A549 (cell line): ENCODE measurements at regions not wholly inside any gene's neighbourhood (a gene's known extent, or its start where the extent isn't known, plus 50 kb on each side); places are given as distances from the start of the nearest gene placed in this dataset.

Experiments
- BHLHE40 ChIP-seq: IDR thresholded peaks from 2 replicates; pipeline ENCODE4 v1.6.1; 2012; ENCODE audit warnings: low read depth, low read length, inconsistent platforms
- CEBPB ChIP-seq, 2 experiments: fragments of >200 bp in 1 of 2; sonication (Bioruptor Twin) in 1 of 2; formaldehyde crosslinking in 1 of 2; IDR thresholded peaks; 2 replicates each; pipeline ENCODE4 v1.6.1; 2012 to 2016
- CHD2 ChIP-seq: fragments of 150-350 bp; IDR thresholded peaks from 2 replicates; pipeline ENCODE4 v1.6.1; 2014; ENCODE audit warnings: low read length; ENCODE audit not compliant: partially characterized antibody
- EP300 ChIP-seq, 2 experiments: fragments of >200 bp; sonication (Bioruptor Twin); formaldehyde crosslinking; IDR thresholded peaks; 2 replicates in 1 of 2; 3 replicates in 1 of 2; pipeline ENCODE4 v1.6.1; 2016 to 2017
- JUN ChIP-seq, 2 experiments: fragments of >200 bp; sonication (Bioruptor Twin); formaldehyde crosslinking; IDR thresholded peaks; 2 replicates in 1 of 2; 3 replicates in 1 of 2; pipeline ENCODE4 v1.6.1; 2016 to 2017
- KDM1A ChIP-seq: fragments of 200-600 bp; sonication (generic); IDR thresholded peaks from 2 replicates; pipeline ENCODE4 v1.6.1; 2016; ENCODE audit warnings: low read depth, mild to moderate bottlenecking
- POLR2A ChIP-seq: IDR thresholded peaks from 2 replicates; pipeline ENCODE4 v1.6.1; 2012; ENCODE audit warnings: mild to moderate bottlenecking, low read length
- RAD21 ChIP-seq, 2 experiments: fragments of >200 bp in 1 of 2; sonication (Bioruptor Twin) in 1 of 2; formaldehyde crosslinking in 1 of 2; IDR thresholded peaks in 1 of 2; conservative IDR thresholded peaks in 1 of 2; 2 replicates in 1 of 2; 3 replicates in 1 of 2; pipeline ENCODE4 v1.6.1; 2012 to 2018; ENCODE audit warnings: inconsistent platforms in 1 of 2
- REST ChIP-seq: fragments of 200-600 bp; sonication (generic); IDR thresholded peaks from 2 replicates; pipeline ENCODE4 v1.6.1; 2016; ENCODE audit warnings: antibody characterized with exemption, mild to moderate bottlenecking, moderate library complexity
- RFX5 ChIP-seq: fragments of 450-650 bp; IDR thresholded peaks from 2 replicates; pipeline ENCODE4 v1.7.1; 2014; ENCODE audit warnings: antibody characterized with exemption, mild to moderate bottlenecking, moderate library complexity
- RNF2 ChIP-seq: fragments of 200-600 bp; sonication (generic); IDR thresholded peaks from 2 replicates; pipeline ENCODE4 v1.6.1; 2016; ENCODE audit warnings: low read depth, mild to moderate bottlenecking, antibody characterized with exemption, moderate library complexity, borderline replicate concordance
- USF2 ChIP-seq: fragments of 450-650 bp; IDR thresholded peaks from 2 replicates; pipeline ENCODE4 v1.6.1; 2014; ENCODE audit warnings: antibody characterized with exemption
- ZFP36 ChIP-seq: fragments of 450-650 bp; IDR thresholded peaks from 2 replicates; pipeline ENCODE4 v1.6.1; 2014; ENCODE audit warnings: borderline replicate concordance; ENCODE audit not compliant: partially characterized antibody
- TF ChIP-seq, protein P1 (sequence below): fragments of >200 bp; sonication (Bioruptor Twin); formaldehyde crosslinking; IDR thresholded peaks from 3 replicates; pipeline ENCODE4 v1.5.1; 2016

DNA sequence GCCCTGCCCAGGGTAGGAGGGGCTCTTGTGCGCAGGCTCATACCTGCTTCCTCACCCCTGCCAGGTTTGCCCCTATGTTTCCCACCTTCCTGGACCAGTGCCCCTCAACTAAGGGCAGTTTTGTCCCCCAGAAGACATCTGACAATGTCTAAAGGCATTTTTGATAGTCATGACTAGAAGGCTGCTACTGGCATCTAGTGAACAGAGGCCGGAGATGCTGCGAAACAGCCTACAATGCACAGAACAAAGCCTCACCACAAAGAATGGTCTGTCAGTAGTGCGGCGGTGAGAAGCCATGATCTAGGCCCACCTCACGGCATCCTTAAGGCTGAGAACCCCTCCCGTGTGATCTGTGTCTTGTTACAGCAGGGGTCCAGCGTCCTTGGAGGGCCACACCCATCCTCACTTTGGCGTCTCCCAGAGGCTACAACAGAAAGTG is 96.0 kb downstream of the TMEM17 start:
- TF ChIP-seq, protein P1, sequence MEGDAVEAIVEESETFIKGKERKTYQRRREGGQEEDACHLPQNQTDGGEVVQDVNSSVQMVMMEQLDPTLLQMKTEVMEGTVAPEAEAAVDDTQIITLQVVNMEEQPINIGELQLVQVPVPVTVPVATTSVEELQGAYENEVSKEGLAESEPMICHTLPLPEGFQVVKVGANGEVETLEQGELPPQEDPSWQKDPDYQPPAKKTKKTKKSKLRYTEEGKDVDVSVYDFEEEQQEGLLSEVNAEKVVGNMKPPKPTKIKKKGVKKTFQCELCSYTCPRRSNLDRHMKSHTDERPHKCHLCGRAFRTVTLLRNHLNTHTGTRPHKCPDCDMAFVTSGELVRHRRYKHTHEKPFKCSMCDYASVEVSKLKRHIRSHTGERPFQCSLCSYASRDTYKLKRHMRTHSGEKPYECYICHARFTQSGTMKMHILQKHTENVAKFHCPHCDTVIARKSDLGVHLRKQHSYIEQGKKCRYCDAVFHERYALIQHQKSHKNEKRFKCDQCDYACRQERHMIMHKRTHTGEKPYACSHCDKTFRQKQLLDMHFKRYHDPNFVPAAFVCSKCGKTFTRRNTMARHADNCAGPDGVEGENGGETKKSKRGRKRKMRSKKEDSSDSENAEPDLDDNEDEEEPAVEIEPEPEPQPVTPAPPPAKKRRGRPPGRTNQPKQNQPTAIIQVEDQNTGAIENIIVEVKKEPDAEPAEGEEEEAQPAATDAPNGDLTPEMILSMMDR = 0 out of 3 replicates have a peak, but pooled peaks have one; percentile 9
- no peak for TF ChIP-seq RFX5
- no peak for TF ChIP-seq CHD2
- no peak for TF ChIP-seq BHLHE40
- no peak for TF ChIP-seq JUN (IDR thresholded peaks at IDR 0.05)
- TF ChIP-seq POLR2A = no peak
- 0 out of 5 replicates have a peak, but pooled peaks of 1 of the 2 experiments have one; percentile 18 for TF ChIP-seq RAD21 (conservative IDR thresholded peaks at IDR 0.05 in 1 of 2, IDR thresholded peaks at IDR 0.05 in 1 of 2)
- no peak for TF ChIP-seq CEBPB (IDR thresholded peaks at IDR 0.05)
- TF ChIP-seq ZFP36 = no peak
- TF ChIP-seq USF2 = no peak
- TF ChIP-seq EP300 (IDR thresholded peaks at IDR 0.05) = no peak
- no peak for TF ChIP-seq KDM1A
- TF ChIP-seq REST = no peak
- no peak for TF ChIP-seq RNF2
